H9 (cell line): ENCODE measurements at regions not wholly inside any gene's neighbourhood (a gene's known extent, or its start where the extent isn't known, plus 50 kb on each side); places are given as distances from the start of the nearest gene placed in this dataset.

ENCODE experiments used
- DNase-seq: peaks from one replicate; pipeline ENCODE4 v3.0.0-alpha.2; 2017
- H2AFZ ChIP-seq: one replicate; pipeline ENCODE4 v1.6.1; 2013; ENCODE audit warnings: mild to moderate bottlenecking, low read length, control low read depth, moderate library complexity
- H2AK5ac ChIP-seq: 2 replicates; pipeline ENCODE4 v1.6.1; 2013; ENCODE audit warnings: low read length, control low read depth, mixed read lengths; ENCODE audit not compliant: insufficient read length
- H2BK120ac ChIP-seq: one replicate; pipeline ENCODE4 v1.6.1; 2013; ENCODE audit warnings: low read depth, mild to moderate bottlenecking, low read length, control low read depth, inconsistent platforms; ENCODE audit not compliant: poor library complexity, severe bottlenecking
- H2BK12ac ChIP-seq: 2 replicates; pipeline ENCODE4 v1.6.1; 2013; ENCODE audit warnings: low read length, control low read depth, mixed read lengths, low read depth; ENCODE audit not compliant: insufficient read length
- H2BK15ac ChIP-seq: 2 replicates; pipeline ENCODE4 v1.6.1; 2013; ENCODE audit warnings: low read depth, low read length, control low read depth
- H2BK20ac ChIP-seq: one replicate; pipeline ENCODE4 v1.6.1; 2013; ENCODE audit warnings: low read depth, mild to moderate bottlenecking, low read length, control low read depth, inconsistent platforms; ENCODE audit not compliant: poor library complexity, severe bottlenecking
- H2BK5ac ChIP-seq: 2 replicates; pipeline ENCODE4 v1.6.1; 2013; ENCODE audit warnings: low read length, control low read depth, mixed read lengths; ENCODE audit not compliant: insufficient read length
- H3K14ac ChIP-seq: 2 replicates; pipeline ENCODE4 v1.6.1; 2013; ENCODE audit warnings: low read length, control low read depth; ENCODE audit not compliant: insufficient read depth
- H3K18ac ChIP-seq: 2 replicates; pipeline ENCODE4 v1.6.1; 2013; ENCODE audit warnings: low read depth, mild to moderate bottlenecking, mixed read lengths, low read length, control low read depth; ENCODE audit not compliant: insufficient read length
- H3K23ac ChIP-seq: 2 replicates; pipeline ENCODE4 v1.6.1; 2013; ENCODE audit warnings: low read length, control low read depth, mixed read lengths, low read depth; ENCODE audit not compliant: insufficient read length
- H3K23me2 ChIP-seq: 2 replicates; pipeline ENCODE4 v1.6.1; 2013; ENCODE audit warnings: low read depth, mild to moderate bottlenecking, mixed read lengths, low read length, control low read depth; ENCODE audit not compliant: insufficient read length, poor library complexity, severe bottlenecking
- H3K27ac ChIP-seq: 2 replicates; pipeline ENCODE4 v1.5.1; 2013; ENCODE audit warnings: low read length, control low read depth, mixed read lengths, low read depth; ENCODE audit not compliant: insufficient read length
- H3K27me3 ChIP-seq: 2 replicates; pipeline ENCODE4 v1.6.1; 2013; ENCODE audit warnings: low read length, control low read depth, inconsistent platforms; ENCODE audit not compliant: insufficient read depth
- H3K4ac ChIP-seq: 2 replicates; pipeline ENCODE4 v1.6.1; 2013; ENCODE audit warnings: low read depth, mild to moderate bottlenecking, control low read depth, inconsistent platforms, low read length, moderate library complexity
- H3K4me1 ChIP-seq: 2 replicates; pipeline ENCODE4 v1.6.1; 2013; ENCODE audit warnings: low read length, control low read depth, inconsistent platforms; ENCODE audit not compliant: insufficient read depth
- H3K4me2 ChIP-seq: 2 replicates; pipeline ENCODE4 v1.6.1; 2013; ENCODE audit warnings: low read length, control low read depth, mixed read lengths; ENCODE audit not compliant: insufficient read length, insufficient read depth
- H3K56ac ChIP-seq: 2 replicates; pipeline ENCODE4 v1.6.1; 2013; ENCODE audit warnings: low read depth, mild to moderate bottlenecking, mixed read lengths, low read length, control low read depth; ENCODE audit not compliant: insufficient read length
- H3K79me1 ChIP-seq: 2 replicates; pipeline ENCODE4 v1.6.1; 2013; ENCODE audit warnings: low read depth, mild to moderate bottlenecking, moderate library complexity, low read length, control low read depth, inconsistent platforms; ENCODE audit not compliant: insufficient read depth, poor library complexity, severe bottlenecking
- H3K79me2 ChIP-seq: 2 replicates; pipeline ENCODE4 v1.6.1; 2013; ENCODE audit warnings: low read length, control low read depth, inconsistent platforms; ENCODE audit not compliant: insufficient read depth
- H3K9ac ChIP-seq: 2 replicates; pipeline ENCODE4 v1.6.1; 2013; ENCODE audit warnings: low read length, control low read depth, mixed read lengths; ENCODE audit not compliant: insufficient read length; ENCODE audit errors: extremely low read depth
- H3K9me3 ChIP-seq: one replicate; pipeline ENCODE4 v1.6.1; 2013; ENCODE audit warnings: low read depth, low read length, inconsistent platforms; ENCODE audit not compliant: control insufficient read depth
- H3T11ph ChIP-seq: one replicate; pipeline ENCODE4 v1.6.1; 2013; ENCODE audit warnings: mild to moderate bottlenecking, low read length, control low read depth, inconsistent platforms
- H4K20me1 ChIP-seq: one replicate; pipeline ENCODE4 v1.6.1; 2013; ENCODE audit not compliant: control insufficient read depth, insufficient read length, insufficient read depth
- H4K5ac ChIP-seq: 2 replicates; pipeline ENCODE4 v1.6.1; 2013; ENCODE audit warnings: low read depth, mild to moderate bottlenecking, mixed read lengths, low read length, control low read depth; ENCODE audit not compliant: insufficient read length
- H4K8ac ChIP-seq: replicated peaks from 2 replicates; pipeline ENCODE4 v1.6.1; 2013; ENCODE audit warnings: low read length, control low read depth, mixed read lengths, low read depth; ENCODE audit not compliant: insufficient read length
- H4K91ac ChIP-seq: 2 replicates; pipeline ENCODE4 v1.6.1; 2013; ENCODE audit warnings: low read depth, mild to moderate bottlenecking, moderate library complexity, mixed read lengths, low read length, control low read depth; ENCODE audit not compliant: insufficient read length
- H3K27ac Mint-ChIP-seq, 3 experiments: 2 replicates in 2 of 3; 3 replicates in 1 of 3; pipeline ENCODE4 v1.8.0; 2020 to 2021; ENCODE audit warnings: mixed read lengths in 3 of 3, mild to moderate bottlenecking in 1 of 3, moderate library complexity in 1 of 3
- H3K27me3 Mint-ChIP-seq: 2 replicates; pipeline ENCODE4 v1.8.0; 2021; ENCODE audit warnings: low read depth, mild to moderate bottlenecking, moderate library complexity, mixed read lengths
- H3K36me3 Mint-ChIP-seq, 3 experiments: 2 replicates in 2 of 3; 3 replicates in 1 of 3; pipeline ENCODE4 v1.8.0; 2020 to 2021; ENCODE audit warnings: low read depth in 3 of 3, mixed read lengths in 3 of 3; ENCODE audit not compliant: insufficient read depth in 1 of 3
- H3K4me1 Mint-ChIP-seq, 2 experiments: 2 replicates each; pipeline ENCODE4 v1.8.0; 2020; ENCODE audit warnings: mixed read lengths in 2 of 2
- H3K4me3 Mint-ChIP-seq, 2 experiments: 2 replicates in 1 of 2; 3 replicates in 1 of 2; pipeline ENCODE4 v1.8.0; 2020 to 2021; ENCODE audit warnings: mild to moderate bottlenecking in 2 of 2, mixed read lengths in 2 of 2, moderate library complexity in 1 of 2
- H3K9me3 Mint-ChIP-seq, 2 experiments: 2 replicates in 1 of 2; 3 replicates in 1 of 2; pipeline ENCODE4 v1.8.0; 2020; ENCODE audit warnings: mild to moderate bottlenecking in 2 of 2, mixed read lengths in 2 of 2, moderate library complexity in 1 of 2
- CTCF ChIP-seq: fragments of 200-600 bp; sonication (generic); conservative IDR thresholded peaks from 3 replicates; pipeline ENCODE4 v1.8.0; 2021; ENCODE audit warnings: antibody characterized with exemption, mild to moderate bottlenecking
- whole genome bisulfite sequencing: extraction: QIAGEN DNeasy Blood & Tissue Kit; methylation state at CpG from one replicate; pipeline ENCODE4 v1.1.7; 2013; ENCODE audit warnings: missing lambda C conversion rate, low lambda C conversion rate, mixed read lengths; ENCODE audit not compliant: insufficient read length; ENCODE audit errors: extremely low coverage; 5-methylcytosine and 5-hydroxymethylcytosine counted together

DNA sequence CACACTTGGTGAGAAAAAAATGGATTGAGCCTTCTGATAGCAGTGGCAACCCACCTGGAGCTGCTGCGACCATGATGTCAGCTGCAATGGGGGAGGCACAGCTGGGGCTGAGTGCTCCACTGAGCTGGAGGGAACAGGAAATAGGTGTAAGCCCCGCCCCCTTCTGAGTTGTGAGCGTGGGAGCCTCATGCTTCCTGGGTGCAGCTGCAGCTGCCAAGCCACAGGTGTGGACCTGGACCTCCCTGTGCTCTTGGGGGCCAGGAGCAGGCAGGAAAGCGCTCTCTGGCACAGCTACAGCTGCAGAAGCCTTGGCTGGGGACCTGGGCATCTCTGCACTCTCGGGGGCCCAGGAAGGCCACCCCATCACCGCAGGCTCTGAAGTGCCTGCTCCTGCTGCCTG lies 970.6 kb downstream of the DCDC2C start:
- no peak overlapping the region for H3K4me2 ChIP-seq
- DNase-seq, result no peak
- Mint-ChIP-seq H3K27me3 (no peaks in the 10 kb centered on the region), H3K36me3 (no peaks in the 10 kb centered on the region; a peak in 1 of 7 replicates), H3K9me3 (no peaks in the 10 kb centered on the region; a peak in 2 of 5 replicates), H3K27ac (no peak overlapping the region), H3K4me1 (peaks cover 3% of the 10 kb centered on the region in 2 experiments), H3K4me3 (no peak overlapping the region)
- no peaks in the 10 kb centered on the region; the same call in 1 of the 2 replicates for H3K79me2 ChIP-seq
- no peak overlapping the region for H3K9ac ChIP-seq
- H3K27ac ChIP-seq, result no peak overlapping the region
- no peak overlapping the region for H2BK12ac ChIP-seq
- no peak overlapping the region for H2AK5ac ChIP-seq
- no peaks in the 10 kb centered on the region for H3K79me1 ChIP-seq
- H3K4me1 ChIP-seq, result no peaks in the 10 kb centered on the region
- no peak for TF ChIP-seq CTCF
- no peak overlapping the region for H2BK20ac ChIP-seq
- H3K14ac ChIP-seq, result no peak overlapping the region
- H2BK15ac ChIP-seq, result no peak overlapping the region
- H3K27me3 ChIP-seq, result no peaks in the 10 kb centered on the region
- H3K23ac ChIP-seq, result no peak overlapping the region
- no peak overlapping the region for H2BK5ac ChIP-seq
- H4K8ac ChIP-seq, result no peak overlapping the region
- H4K5ac ChIP-seq, result no peak overlapping the region
- H3K18ac ChIP-seq, result no peak overlapping the region
- no peaks in the 10 kb centered on the region for H3K9me3 ChIP-seq
- H3T11ph ChIP-seq, result no peak overlapping the region
- H2AFZ ChIP-seq, result no peak overlapping the region
- no peak overlapping the region for H4K91ac ChIP-seq
- no peak overlapping the region for H3K4ac ChIP-seq
- no peaks in the 10 kb centered on the region for H3K23me2 ChIP-seq
- H4K20me1 ChIP-seq, result no peaks in the 10 kb centered on the region
- H3K56ac ChIP-seq, result no peak overlapping the region
- H2BK120ac ChIP-seq, result no peak overlapping the region
- no CpG with 5 or more reads among the region's 6 CpGs for WGBS
